Stimulated activated naive B cell treated with anti-CD40 and anti-IgM and Interleukin-4, amounts not matched to agents 10 μg/mL and 1 μg/mL and 100 μg/mL, for 72 hours (primary cell): ENCODE measurements at regions not wholly inside any gene's neighbourhood (a gene's known extent, or its start where the extent isn't known, plus 50 kb on each side); places are given as distances from the start of the nearest gene placed in this dataset.

Experiments
- ATAC-seq, 2 donors: fragments of 150-1000 bp; cut with Tn5 transposase; replicated peaks; 2 replicates each; pipeline ENCODE4 v1.10.0; 2021; ENCODE audit warnings: moderate library complexity in 1 of 2
- DNase-seq: peaks from one replicate; pipeline ENCODE4 v3.0.0; 2021
- H3K27ac Mint-ChIP-seq: one replicate; pipeline ENCODE4 v1.8.0; 2022; ENCODE audit warnings: mild to moderate bottlenecking, mixed read lengths
- H3K27me3 Mint-ChIP-seq, 2 donors: one replicate each; pipeline ENCODE4 v1.8.0; 2022; ENCODE audit warnings: mixed read lengths in 2 of 2
- H3K36me3 Mint-ChIP-seq, 2 donors: one replicate each; pipeline ENCODE4 v1.8.0; 2022; ENCODE audit warnings: mixed read lengths in 2 of 2, mild to moderate bottlenecking in 1 of 2
- H3K4me1 Mint-ChIP-seq, 2 donors: one replicate each; pipeline ENCODE4 v1.8.0; 2022; ENCODE audit warnings: mixed read lengths in 2 of 2, mild to moderate bottlenecking in 1 of 2
- H3K4me3 Mint-ChIP-seq, 2 donors: one replicate each; pipeline ENCODE4 v1.8.0; 2022; ENCODE audit warnings: mild to moderate bottlenecking in 2 of 2, mixed read lengths in 2 of 2, moderate library complexity in 1 of 2
- H3K9me3 Mint-ChIP-seq, 2 donors: one replicate each; pipeline ENCODE4 v1.8.0; 2022; ENCODE audit warnings: mixed read lengths in 2 of 2, mild to moderate bottlenecking in 1 of 2

DNA sequence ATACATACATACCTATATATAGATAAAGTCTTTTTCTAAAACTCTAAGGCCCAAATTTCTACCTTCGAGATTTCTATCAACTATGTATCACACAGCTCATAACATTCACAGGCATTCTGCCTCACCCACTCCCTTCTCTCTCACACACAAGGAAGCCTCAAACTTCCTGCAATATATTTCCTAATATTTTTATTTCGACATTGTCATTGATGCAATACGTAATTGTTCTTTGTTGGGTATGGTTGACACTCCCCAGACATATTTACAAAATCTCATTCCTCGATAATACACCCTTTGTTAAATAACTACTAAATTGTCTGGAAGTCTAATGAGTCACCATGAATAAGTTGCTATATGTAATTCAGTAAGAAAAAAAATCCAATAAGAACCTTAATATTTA is 143.5 kb downstream of the HNRNPD start:
- Mint-ChIP-seq H3K4me3 (no peak overlapping the region), H3K36me3 (no peaks in the 10 kb centered on the region), H3K9me3 (no peaks in the 10 kb centered on the region), H3K27me3 (peaks cover 4 to 6% of the 10 kb centered on the region in 2 donors), H3K27ac (no peak overlapping the region), H3K4me1 (no peaks in the 10 kb centered on the region)
- no peak for ATAC-seq
- DNase-seq = no peak

DNA sequence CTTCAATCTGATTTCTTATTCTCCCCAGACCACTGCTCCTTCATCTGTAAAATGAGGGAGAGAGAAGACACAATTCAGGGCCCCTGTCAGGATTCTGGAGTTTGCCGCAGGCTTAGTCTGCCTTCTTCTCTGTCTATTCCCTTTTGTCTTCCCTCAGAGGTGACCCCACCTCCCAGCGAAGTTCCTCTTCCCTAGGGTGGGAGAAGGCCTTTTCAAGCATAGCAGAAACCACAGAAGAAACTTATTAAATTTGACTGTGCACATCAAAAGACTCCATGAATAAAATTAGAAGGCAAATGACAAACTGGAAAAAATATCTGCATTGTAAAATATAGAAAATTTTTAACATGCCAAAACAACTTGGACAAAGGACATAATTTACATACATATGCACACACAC is 148.8 kb downstream of the HNRNPD start:
- Mint-ChIP-seq H3K27me3 (no peaks in the 10 kb centered on the region), H3K36me3 (no peaks in the 10 kb centered on the region), H3K27ac (peak overlapping the region; percentile 11), H3K9me3 (peaks cover 1 to 4% of the 10 kb centered on the region in 2 donors), H3K4me1 (peaks cover 7 to 17% of the 10 kb centered on the region in 2 donors), H3K4me3 (no peak overlapping the region)
- DNase-seq (no peak), ATAC-seq (no peak)

DNA sequence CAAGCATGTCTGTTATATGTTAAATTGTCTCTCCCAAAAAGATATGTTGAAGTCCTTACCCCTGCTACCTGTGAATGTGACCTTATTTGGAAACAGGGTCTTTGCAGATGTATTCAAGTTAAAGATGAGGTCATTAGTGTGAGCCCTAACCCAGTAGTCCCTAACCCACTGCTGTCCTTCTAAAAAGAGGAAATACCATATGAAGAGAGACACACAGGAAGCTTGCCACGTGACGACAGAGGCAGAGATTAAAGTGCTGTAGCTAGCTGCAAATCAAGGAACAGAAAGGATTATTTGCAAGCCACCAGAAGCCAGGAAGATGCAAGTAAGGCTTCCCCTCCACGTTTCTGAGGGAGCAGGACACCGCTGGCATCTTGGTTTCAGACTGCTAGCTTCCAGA is 150.1 kb downstream of the HNRNPD start:
- H3K36me3 Mint-ChIP-seq = no peaks in the 10 kb centered on the region
- H3K9me3 Mint-ChIP-seq = peaks cover 1 to 4% of the 10 kb centered on the region in 2 donors
- peak overlapping the region; percentile 15 to 31 for H3K4me3 Mint-ChIP-seq
- no peaks in the 10 kb centered on the region for H3K27me3 Mint-ChIP-seq
- ATAC-seq = peak; percentile 99 to 100
- peaks cover 9 to 20% of the 10 kb centered on the region in 2 donors for H3K4me1 Mint-ChIP-seq
- DNase-seq = peak; percentile 35
- H3K27ac Mint-ChIP-seq = no peak overlapping the region

DNA sequence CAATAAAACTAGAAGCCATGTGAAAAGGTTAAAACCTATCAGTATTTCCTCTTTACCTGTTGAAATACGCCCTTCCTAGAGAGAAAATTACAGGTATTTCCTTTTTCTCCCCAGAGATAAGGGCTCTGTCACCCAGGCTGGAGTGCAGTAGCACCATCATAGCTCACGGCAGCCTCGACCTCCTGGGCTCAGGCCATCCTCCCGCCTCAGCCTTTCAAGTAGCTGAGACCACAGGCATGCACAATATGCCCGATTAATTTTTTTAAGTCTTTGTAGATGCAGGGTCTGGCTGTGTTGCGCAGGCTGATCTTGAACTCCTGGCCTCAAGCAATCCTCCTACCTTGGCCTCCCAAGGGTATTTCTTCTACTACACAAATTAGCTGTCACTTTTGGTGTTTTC is 154.4 kb downstream of the HNRNPD start:
- Mint-ChIP-seq H3K9me3 (peaks cover 1 to 4% of the 10 kb centered on the region in 2 donors), H3K27ac (no peak overlapping the region), H3K4me3 (no peak overlapping the region), H3K27me3 (no peaks in the 10 kb centered on the region), H3K36me3 (no peaks in the 10 kb centered on the region), H3K4me1 (peaks cover 6 to 15% of the 10 kb centered on the region in 2 donors)
- DNase-seq (no peak), ATAC-seq (no peak)

DNA sequence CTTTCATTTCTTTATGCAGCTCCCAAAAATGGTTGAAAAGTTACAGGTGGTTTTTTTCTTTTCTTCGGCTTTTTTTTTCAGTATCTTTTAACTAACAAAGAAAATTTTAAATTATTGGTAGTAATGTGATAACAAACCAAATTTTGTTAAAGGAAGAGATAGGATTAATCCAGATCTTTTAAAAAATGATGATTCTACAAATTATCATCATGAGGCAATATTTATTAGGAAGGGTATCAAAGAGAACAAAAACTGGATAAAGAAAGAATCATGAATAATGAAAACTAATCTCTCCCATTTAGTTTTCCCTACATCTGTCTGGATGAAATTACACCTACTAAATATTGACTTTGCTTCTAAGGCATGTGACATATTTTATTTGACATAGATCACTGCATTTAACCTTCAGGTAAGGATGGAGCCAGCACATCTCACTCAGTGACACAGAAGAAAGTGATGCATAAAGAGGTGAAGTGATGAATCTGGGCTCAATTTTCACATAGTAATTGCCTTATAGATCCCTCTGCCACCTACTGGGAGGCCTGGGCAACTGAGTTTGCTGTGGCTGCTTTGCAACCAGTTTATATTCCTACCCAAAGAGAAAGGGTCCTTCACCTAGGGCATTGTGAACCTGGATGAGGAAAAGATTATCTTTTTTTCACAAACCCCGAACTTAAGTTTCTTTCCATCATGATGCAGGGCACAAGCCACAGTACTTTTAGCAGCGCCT is 155.6 kb downstream of the HNRNPD start:
- H3K27ac Mint-ChIP-seq = no peak overlapping the region
- no peaks in the 10 kb centered on the region for H3K36me3 Mint-ChIP-seq
- ATAC-seq = no peak

DNA sequence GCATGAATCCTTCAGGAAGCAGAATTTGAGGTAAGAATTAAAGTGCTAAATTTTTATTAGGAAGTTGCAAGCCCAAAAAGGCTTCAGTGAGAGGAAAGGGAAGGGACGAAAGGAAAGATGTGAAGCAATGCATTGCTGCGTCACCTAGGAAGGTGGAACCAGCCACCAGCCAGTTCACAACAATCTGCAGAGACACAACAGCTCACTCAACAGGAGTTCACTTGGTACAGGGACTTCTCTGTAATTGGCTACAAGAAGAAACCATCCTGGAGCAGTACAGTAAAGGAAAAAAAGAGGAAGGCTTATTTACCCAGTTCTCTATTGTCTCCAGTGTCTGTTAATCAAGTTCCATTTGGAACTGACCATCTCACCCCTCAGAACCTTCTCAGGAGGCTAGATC is 157.6 kb downstream of the HNRNPD start:
- Mint-ChIP-seq H3K4me1 (peaks cover 7 to 14% of the 10 kb centered on the region in 2 donors), H3K36me3 (no peaks in the 10 kb centered on the region), H3K4me3 (no peak overlapping the region), H3K27me3 (no peaks in the 10 kb centered on the region), H3K27ac (no peak overlapping the region), H3K9me3 (no peaks in the 10 kb centered on the region)
- DNase-seq (no peak), ATAC-seq (no peak)

More for the DNA sequence above, 155.6 kb downstream of the HNRNPD start:
- H3K4me1 Mint-ChIP-seq = peaks cover 6 to 13% of the 10 kb centered on the region in 2 donors
- H3K9me3 Mint-ChIP-seq = peaks cover 1 to 4% of the 10 kb centered on the region in 2 donors
- DNase-seq = no peak
- no peaks in the 10 kb centered on the region for H3K27me3 Mint-ChIP-seq
- no peak overlapping the region for H3K4me3 Mint-ChIP-seq

DNA sequence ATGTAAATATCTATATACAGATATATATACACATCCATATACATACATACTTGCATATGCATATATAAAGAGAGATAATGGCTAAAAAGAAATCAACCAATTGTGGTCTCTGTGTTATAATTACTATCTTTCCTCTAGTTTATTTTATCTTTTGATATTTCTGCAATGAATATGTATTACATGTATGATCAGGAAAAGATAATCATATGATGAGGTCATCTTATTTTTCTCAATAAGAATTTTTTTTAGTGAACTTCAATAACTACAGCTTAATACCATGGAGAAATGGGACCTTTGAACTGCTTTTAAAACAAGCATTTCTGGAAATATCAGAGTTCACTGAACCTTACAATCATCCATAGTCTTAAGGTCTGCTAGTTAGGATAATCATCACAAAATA is 158.0 kb downstream of the HNRNPD start:
- DNase-seq (no peak), ATAC-seq (no peak)
- no peaks in the 10 kb centered on the region for H3K27me3 Mint-ChIP-seq
- H3K27ac Mint-ChIP-seq = no peak overlapping the region
- H3K4me3 Mint-ChIP-seq = no peak overlapping the region
- H3K36me3 Mint-ChIP-seq = no peaks in the 10 kb centered on the region
- H3K9me3 Mint-ChIP-seq = no peaks in the 10 kb centered on the region
- H3K4me1 Mint-ChIP-seq = peaks cover 7 to 14% of the 10 kb centered on the region in 2 donors

DNA sequence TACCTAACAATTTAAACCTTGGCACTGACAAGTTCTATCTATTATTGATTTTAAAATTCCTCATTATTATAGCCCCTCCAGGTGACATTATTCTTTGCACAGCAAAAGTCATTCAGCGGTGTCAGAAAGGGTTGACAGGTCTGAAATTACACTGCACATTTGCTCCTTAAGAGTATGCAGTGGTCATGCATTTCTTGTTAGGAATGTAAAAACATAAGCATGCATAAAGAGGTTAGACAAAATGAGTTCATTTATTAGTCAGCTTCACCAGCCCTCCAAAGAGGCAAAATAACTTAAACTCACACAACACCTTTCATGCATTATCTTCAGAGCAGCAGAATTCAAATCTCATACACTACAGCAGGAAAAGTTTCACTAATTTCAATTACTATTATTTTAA is 158.8 kb downstream of the HNRNPD start:
- no peaks in the 10 kb centered on the region for H3K36me3 Mint-ChIP-seq
- ATAC-seq (no peak), DNase-seq (no peak)
- H3K27ac Mint-ChIP-seq = no peak overlapping the region
- no peaks in the 10 kb centered on the region for H3K27me3 Mint-ChIP-seq
- H3K4me3 Mint-ChIP-seq = no peak overlapping the region
- peaks cover 7 to 14% of the 10 kb centered on the region in 2 donors for H3K4me1 Mint-ChIP-seq
- H3K9me3 Mint-ChIP-seq = no peaks in the 10 kb centered on the region

DNA sequence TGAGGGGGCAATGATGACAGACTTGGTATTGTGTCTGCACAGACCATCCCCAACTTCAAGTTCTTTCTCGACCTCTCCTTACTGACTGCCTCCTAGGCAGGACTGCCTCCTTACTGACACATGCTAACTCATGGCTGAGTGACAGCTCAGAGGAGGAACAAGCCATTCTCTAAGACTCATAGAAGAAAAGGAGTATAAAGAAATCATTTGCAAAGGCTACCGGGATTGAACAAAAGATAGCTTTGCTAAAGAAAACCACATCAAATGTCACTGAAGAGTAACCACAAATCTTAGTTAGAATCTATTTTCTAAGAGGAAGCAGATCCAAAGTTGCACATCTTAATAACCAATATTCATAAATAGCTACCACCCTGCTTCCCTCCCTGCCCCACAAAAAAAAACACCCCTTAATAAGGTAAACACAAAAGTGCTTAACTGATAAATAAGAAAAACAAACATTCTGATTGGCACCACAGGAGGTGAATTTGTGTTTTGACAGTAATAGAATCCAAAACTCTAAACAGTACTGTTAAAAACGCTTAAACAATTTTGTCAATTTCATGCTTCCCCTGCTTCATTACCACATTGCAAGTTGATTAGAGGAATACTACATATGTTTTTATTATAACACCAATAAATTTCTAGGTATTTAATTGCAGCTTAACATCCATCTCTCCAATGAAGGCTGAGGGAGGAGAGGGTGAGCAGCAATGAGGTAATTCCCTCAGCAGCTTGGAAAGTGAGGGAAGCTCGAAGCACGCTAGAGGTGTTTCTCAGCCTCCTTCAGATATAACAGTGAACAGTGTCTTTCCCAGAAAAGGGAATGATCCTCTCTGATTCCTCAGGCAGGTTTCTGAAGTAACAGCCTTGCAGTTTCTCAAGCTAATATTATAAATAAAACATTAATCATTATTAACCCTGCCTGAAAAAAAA is 160.0 kb downstream of the HNRNPD start:
- ATAC-seq = peak; percentile 51 to 68
- Mint-ChIP-seq H3K27me3 (no peaks in the 10 kb centered on the region), H3K27ac (no peak overlapping the region), H3K4me3 (no peak overlapping the region), H3K36me3 (no peaks in the 10 kb centered on the region), H3K4me1 (peaks cover 5 to 11% of the 10 kb centered on the region in 2 donors), H3K9me3 (no peaks in the 10 kb centered on the region)
- DNase-seq = no peak

DNA sequence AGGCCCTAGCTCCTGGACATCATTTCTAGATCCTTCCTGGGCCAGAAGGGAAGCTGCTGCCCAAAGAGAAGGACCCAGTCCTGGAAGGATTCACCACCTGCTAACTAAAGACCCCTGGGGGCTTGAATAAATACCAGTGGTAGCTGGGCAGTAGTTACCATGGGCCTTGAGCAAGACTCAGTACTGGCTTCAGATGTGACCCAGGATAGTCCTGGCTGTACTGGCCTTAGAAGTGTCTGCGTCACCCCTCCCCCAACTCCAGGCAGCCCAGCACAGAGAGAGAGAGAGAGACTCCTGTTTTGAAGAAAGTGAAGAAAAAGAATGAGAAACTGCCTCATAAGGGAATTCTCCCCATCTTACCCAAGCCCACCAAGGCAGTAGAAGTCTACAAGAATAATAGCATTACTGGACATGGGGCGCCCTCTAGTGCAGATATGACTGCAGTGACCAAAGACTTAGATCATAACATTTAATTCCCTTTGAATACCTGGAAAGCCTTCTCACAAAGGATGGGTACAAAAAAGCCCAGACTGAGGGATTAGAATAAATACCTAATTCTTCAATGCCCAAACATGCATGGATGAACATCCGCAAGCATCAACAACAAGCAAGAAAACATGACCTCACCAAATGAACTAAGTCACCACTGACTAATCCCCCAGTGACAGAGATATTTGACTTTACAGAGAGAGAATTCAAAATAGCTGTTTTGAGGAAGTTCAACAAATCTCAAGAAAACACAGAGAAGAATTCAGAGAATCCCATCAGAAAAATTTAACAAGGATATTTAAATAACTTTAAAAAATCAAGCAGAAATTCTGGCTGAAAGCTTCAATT is 171.8 kb downstream of the HNRNPD start:
- peak; percentile 26 for DNase-seq
- Mint-ChIP-seq H3K4me1 (peaks cover 2 to 8% of the 10 kb centered on the region in 2 donors), H3K4me3 (no peak overlapping the region), H3K27ac (no peak overlapping the region), H3K27me3 (peaks cover 0 to 3% of the 10 kb centered on the region in 2 donors), H3K36me3 (no peaks in the 10 kb centered on the region), H3K9me3 (peaks cover 0 to 4% of the 10 kb centered on the region in 2 donors)
- peak; percentile 61 to 69 for ATAC-seq

DNA sequence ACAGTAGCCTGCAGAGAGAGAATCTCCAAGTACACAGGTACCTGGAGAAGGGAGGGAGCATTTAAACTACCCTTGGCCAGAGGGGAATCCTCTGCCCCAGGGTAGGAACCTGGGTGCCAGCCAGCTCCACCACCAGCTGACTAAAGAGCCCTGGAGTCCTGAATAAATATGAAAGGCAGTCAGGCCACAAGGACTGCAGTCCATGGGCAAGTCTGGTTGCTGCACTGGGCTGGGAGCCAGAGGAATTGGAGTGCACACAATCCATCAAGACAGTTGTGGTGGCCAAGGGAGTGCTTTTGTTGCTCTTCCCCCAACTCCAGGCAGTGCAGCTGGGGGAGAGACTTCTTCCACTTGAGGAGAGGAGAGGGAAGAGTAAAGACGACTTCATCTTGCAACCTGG is 172.5 kb downstream of the HNRNPD start:
- peaks cover 0 to 3% of the 10 kb centered on the region in 2 donors for H3K27me3 Mint-ChIP-seq
- H3K27ac Mint-ChIP-seq = no peak overlapping the region
- no peaks in the 10 kb centered on the region for H3K36me3 Mint-ChIP-seq
- DNase-seq (no peak), ATAC-seq (no peak)
- no peak overlapping the region for H3K4me3 Mint-ChIP-seq
- H3K9me3 Mint-ChIP-seq = peaks cover 0 to 3% of the 10 kb centered on the region in 2 donors
- H3K4me1 Mint-ChIP-seq = peaks cover 2 to 8% of the 10 kb centered on the region in 2 donors

DNA sequence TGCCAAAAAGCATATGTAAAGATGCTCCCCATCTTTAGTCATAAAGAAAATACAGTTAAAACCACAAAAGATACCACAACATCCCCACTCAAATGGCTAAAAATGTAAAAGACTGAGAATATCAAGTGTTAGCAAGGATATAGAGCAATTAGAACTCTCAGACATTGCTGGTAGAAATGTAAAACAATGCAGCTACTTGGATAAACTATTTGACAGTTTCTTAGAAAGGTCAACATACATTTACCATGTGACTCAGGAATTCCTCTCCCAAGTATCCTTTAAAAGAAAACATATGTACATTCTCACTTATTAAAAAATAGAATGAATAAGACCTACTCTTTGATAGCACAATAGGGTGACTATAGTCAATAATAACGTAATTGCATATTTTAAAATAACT is 173.7 kb downstream of the HNRNPD start:
- H3K4me3 Mint-ChIP-seq = no peak overlapping the region
- DNase-seq = no peak
- ATAC-seq = no peak
- peaks cover 2 to 8% of the 10 kb centered on the region in 2 donors for H3K4me1 Mint-ChIP-seq
- no peak overlapping the region for H3K27ac Mint-ChIP-seq
- no peaks in the 10 kb centered on the region for H3K9me3 Mint-ChIP-seq
- no peaks in the 10 kb centered on the region for H3K36me3 Mint-ChIP-seq
- H3K27me3 Mint-ChIP-seq = peaks cover 0 to 3% of the 10 kb centered on the region in 2 donors

DNA sequence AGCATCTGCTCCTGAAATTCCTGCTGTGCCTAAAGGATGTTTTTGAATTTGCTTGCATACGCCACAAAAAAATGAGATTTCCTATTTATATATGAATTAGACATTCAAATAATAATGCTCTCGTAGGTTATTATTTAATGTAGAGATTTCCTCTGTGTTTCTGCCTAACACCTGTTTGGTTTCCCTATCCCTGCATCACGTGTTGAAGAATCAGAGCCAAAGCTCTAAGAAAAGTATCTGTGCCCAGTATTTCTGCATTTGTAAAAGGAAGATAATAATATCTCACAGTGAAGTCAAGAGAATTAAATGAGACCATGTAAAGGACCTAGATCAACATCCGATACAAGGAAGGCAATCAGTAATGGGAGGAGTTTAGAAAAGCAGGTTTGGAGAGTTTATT is 179.5 kb downstream of the HNRNPD start:
- Mint-ChIP-seq H3K9me3 (peaks cover 0 to under 1% of the 10 kb centered on the region in 2 donors), H3K4me3 (no peak overlapping the region), H3K27me3 (no peaks in the 10 kb centered on the region), H3K4me1 (no peaks in the 10 kb centered on the region), H3K27ac (no peak overlapping the region), H3K36me3 (no peaks in the 10 kb centered on the region)
- no peak for ATAC-seq
- DNase-seq = no peak
